ENCODE measurements at regions not wholly inside any gene's neighbourhood (a gene's known extent, or its start where the extent isn't known, plus 50 kb on each side); places are given as distances from the start of the nearest gene placed in this dataset.

GRCh38 chr5:56384186-56384585 lies 151.1 kb upstream of the ANKRD55 start:
- TF ChIP-seq CTCF (conservative IDR thresholded peaks at IDR 0.05 in 1 of 2, IDR thresholded peaks at IDR 0.05 in 1 of 2; ENCODE audit: extremely low read depth in 1 of 2, insufficient read depth in 1 of 2, low read depth in 1 of 2, low read length in 2 of 2) (no peak), EZH2 (IDR thresholded peaks at IDR 0.05; ENCODE audit: borderline replicate concordance, low read length) (no peak)

Data from mammary epithelial cell (primary cell).